ENCODE measurements at regions not wholly inside any gene's neighbourhood (a gene's known extent, or its start where the extent isn't known, plus 50 kb on each side); places are given as distances from the start of the nearest gene placed in this dataset.

- TF ChIP-seq, protein P1, sequence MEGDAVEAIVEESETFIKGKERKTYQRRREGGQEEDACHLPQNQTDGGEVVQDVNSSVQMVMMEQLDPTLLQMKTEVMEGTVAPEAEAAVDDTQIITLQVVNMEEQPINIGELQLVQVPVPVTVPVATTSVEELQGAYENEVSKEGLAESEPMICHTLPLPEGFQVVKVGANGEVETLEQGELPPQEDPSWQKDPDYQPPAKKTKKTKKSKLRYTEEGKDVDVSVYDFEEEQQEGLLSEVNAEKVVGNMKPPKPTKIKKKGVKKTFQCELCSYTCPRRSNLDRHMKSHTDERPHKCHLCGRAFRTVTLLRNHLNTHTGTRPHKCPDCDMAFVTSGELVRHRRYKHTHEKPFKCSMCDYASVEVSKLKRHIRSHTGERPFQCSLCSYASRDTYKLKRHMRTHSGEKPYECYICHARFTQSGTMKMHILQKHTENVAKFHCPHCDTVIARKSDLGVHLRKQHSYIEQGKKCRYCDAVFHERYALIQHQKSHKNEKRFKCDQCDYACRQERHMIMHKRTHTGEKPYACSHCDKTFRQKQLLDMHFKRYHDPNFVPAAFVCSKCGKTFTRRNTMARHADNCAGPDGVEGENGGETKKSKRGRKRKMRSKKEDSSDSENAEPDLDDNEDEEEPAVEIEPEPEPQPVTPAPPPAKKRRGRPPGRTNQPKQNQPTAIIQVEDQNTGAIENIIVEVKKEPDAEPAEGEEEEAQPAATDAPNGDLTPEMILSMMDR (IDR thresholded peaks at IDR 0.05; ENCODE audit: borderline replicate concordance, extremely low read depth, low read length, poor library complexity, severe bottlenecking) = no peak
- TF ChIP-seq EZH2 (IDR thresholded peaks at IDR 0.05; ENCODE audit: borderline replicate concordance, low read depth, low read length, severe bottlenecking) = no peak
These were observed 830.4 kb upstream of the RGS18 start for GRCh38 chr1:191327868-191328267.
